GM23338 (cell line): ENCODE measurements at regions not wholly inside any gene's neighbourhood (a gene's known extent, or its start where the extent isn't known, plus 50 kb on each side); places are given as distances from the start of the nearest gene placed in this dataset.
A peak's percentile ranks its signal among the peaks of the same experiment; 100 is the strongest.

Source experiments
- ATAC-seq: fragments of 200-7000 bp; cut with Tn5 transposase; 3 replicates; pipeline ENCODE4 v1.9.1; 2020
- DNase-seq: peaks from one replicate; pipeline ENCODE4 v3.0.0-alpha.2; 2015; ENCODE audit warnings: low spot score
- H2AFZ ChIP-seq: fragments of 200-600 bp; sonication (generic); 2 replicates; pipeline ENCODE4 v1.8.0; 2016; ENCODE audit warnings: antibody characterized with exemption, mild to moderate bottlenecking, moderate library complexity
- H3F3A ChIP-seq: fragments of 200-600 bp; sonication (generic); replicated peaks from 2 replicates; pipeline ENCODE4 v1.8.0; 2017; ENCODE audit warnings: antibody characterized with exemption, mixed run types, low read depth
- H3K27ac ChIP-seq: fragments of 200-600 bp; sonication (generic); 2 replicates; pipeline ENCODE4 v1.6.1; 2016; ENCODE audit warnings: low read depth
- H3K27me3 ChIP-seq: fragments of 200-600 bp; sonication (generic); 2 replicates; pipeline ENCODE4 v1.8.0; 2016; ENCODE audit warnings: mild to moderate bottlenecking, mixed run types, moderate library complexity; ENCODE audit not compliant: insufficient read depth
- H3K36me3 ChIP-seq: fragments of 200-600 bp; sonication (generic); 2 replicates; pipeline ENCODE4 v1.8.0; 2016; ENCODE audit warnings: mild to moderate bottlenecking; ENCODE audit not compliant: insufficient read depth
- H3K4me1 ChIP-seq: fragments of 200-600 bp; sonication (generic); 2 replicates; pipeline ENCODE4 v1.8.0; 2016; ENCODE audit warnings: mild to moderate bottlenecking, moderate library complexity; ENCODE audit not compliant: insufficient read depth
- H3K4me2 ChIP-seq: fragments of 200-600 bp; sonication (generic); 2 replicates; pipeline ENCODE4 v1.7.1; 2017; ENCODE audit warnings: mixed run types
- H3K4me3 ChIP-seq: fragments of 200-600 bp; sonication (generic); 2 replicates; pipeline ENCODE4 v1.6.1; 2016; ENCODE audit warnings: mixed run types
- H3K79me2 ChIP-seq: fragments of 200-600 bp; sonication (generic); replicated peaks from 2 replicates; pipeline ENCODE4 v1.8.0; 2017; ENCODE audit warnings: mild to moderate bottlenecking; ENCODE audit not compliant: insufficient read depth
- H3K9me2 ChIP-seq: fragments of 200-600 bp; sonication (generic); 2 replicates; pipeline ENCODE4 v1.8.0; 2017; ENCODE audit not compliant: insufficient read depth
- H4K20me1 ChIP-seq: fragments of 200-600 bp; sonication (generic); replicated peaks from 2 replicates; pipeline ENCODE4 v1.8.0; 2017; ENCODE audit warnings: mild to moderate bottlenecking; ENCODE audit not compliant: insufficient read depth
- H3K27ac Mint-ChIP-seq: 2 replicates; pipeline ENCODE4 v1.8.0; 2020; ENCODE audit warnings: inconsistent platforms, mild to moderate bottlenecking, moderate library complexity, mixed read lengths
- H3K27me3 Mint-ChIP-seq: 3 replicates; pipeline ENCODE4 v1.8.0; 2022; ENCODE audit warnings: low read depth, mild to moderate bottlenecking, moderate library complexity, mixed read lengths, inconsistent platforms; ENCODE audit not compliant: insufficient read depth, poor library complexity
- H3K36me3 Mint-ChIP-seq: 3 replicates; pipeline ENCODE4 v1.8.0; 2021; ENCODE audit warnings: low read depth, mild to moderate bottlenecking, inconsistent platforms, moderate library complexity, mixed read lengths
- H3K4me1 Mint-ChIP-seq: 3 replicates; pipeline ENCODE4 v1.8.0; 2020; ENCODE audit warnings: mild to moderate bottlenecking, inconsistent platforms, mixed read lengths
- H3K4me3 Mint-ChIP-seq: 3 replicates; pipeline ENCODE4 v1.8.0; 2021; ENCODE audit warnings: moderate library complexity, mild to moderate bottlenecking, inconsistent platforms, mixed read lengths
- H3K9me3 Mint-ChIP-seq: 3 replicates; pipeline ENCODE4 v1.8.0; 2020; ENCODE audit warnings: moderate library complexity, mild to moderate bottlenecking, inconsistent platforms, mixed read lengths
- CREB1 ChIP-seq: fragments of 250-450 bp; sonication (Bioruptor Pico); IDR thresholded peaks from 2 replicates; pipeline ENCODE4 v1.5.0; 2020; ENCODE audit warnings: low read depth, mild to moderate bottlenecking, moderate library complexity
- ETS1 ChIP-seq: IDR thresholded peaks from 2 replicates; pipeline ENCODE4 v1.6.1; 2016; ENCODE audit warnings: antibody characterized with exemption
- EZH2 ChIP-seq: fragments of 200-600 bp; sonication (generic); IDR thresholded peaks from one replicate; pipeline ENCODE4 v1.8.0; 2017; ENCODE audit warnings: antibody characterized with exemption, mild to moderate bottlenecking, low read depth; ENCODE audit not compliant: unreplicated experiment
- EZH2phosphoT487 ChIP-seq: fragments of 200-600 bp; sonication (generic); IDR thresholded peaks from one replicate; pipeline ENCODE4 v1.8.1; 2018; ENCODE audit warnings: antibody characterized with exemption; ENCODE audit not compliant: unreplicated experiment
- JUNB ChIP-seq: IDR thresholded peaks from one replicate; pipeline ENCODE4 v1.6.1; 2016; ENCODE audit warnings: antibody characterized with exemption; ENCODE audit not compliant: unreplicated experiment
- NANOG ChIP-seq: IDR thresholded peaks from 2 replicates; pipeline ENCODE4 v1.6.1; 2016; ENCODE audit warnings: antibody characterized with exemption, borderline replicate concordance
- POLR2AphosphoS5 ChIP-seq: IDR thresholded peaks from 2 replicates; pipeline ENCODE4 v1.6.1; 2016; ENCODE audit warnings: antibody characterized with exemption, low read depth
- STAT1 ChIP-seq: IDR thresholded peaks from one replicate; pipeline ENCODE4 v1.6.1; 2016; ENCODE audit warnings: antibody characterized with exemption; ENCODE audit not compliant: unreplicated experiment
- ZNF114 ChIP-seq: fragments of 250-450 bp; sonication (Bioruptor Pico); IDR thresholded peaks from 2 replicates; pipeline ENCODE4 v1.5.0; 2020; ENCODE audit warnings: mild to moderate bottlenecking, moderate library complexity
- ZNF331 ChIP-seq: fragments of 250-450 bp; sonication (Bioruptor Pico); IDR thresholded peaks from 2 replicates; pipeline ENCODE4 v1.5.0; 2020; ENCODE audit warnings: low read depth, mild to moderate bottlenecking, moderate library complexity
- ZNF462 ChIP-seq: fragments of 250-450 bp; sonication (Bioruptor Pico); IDR thresholded peaks from 2 replicates; pipeline ENCODE4 v1.5.0; 2020; ENCODE audit warnings: mild to moderate bottlenecking, moderate library complexity
- TF ChIP-seq, protein P1 (sequence below): IDR thresholded peaks from one replicate; pipeline ENCODE4 v1.6.1; 2018; ENCODE audit warnings: antibody characterized with exemption; ENCODE audit not compliant: unreplicated experiment
- TF ChIP-seq, protein P2 (sequence below), 2 experiments: fragments of 200-600 bp in 1 of 2; sonication (generic) in 1 of 2; conservative IDR thresholded peaks; 2 replicates each; pipeline versions ENCODE4 v1.5.1 to v1.6.1; 2016 to 2017; ENCODE audit warnings: antibody characterized with exemption in 2 of 2, low read depth in 2 of 2, mild to moderate bottlenecking in 2 of 2, moderate library complexity in 1 of 2

DNA sequence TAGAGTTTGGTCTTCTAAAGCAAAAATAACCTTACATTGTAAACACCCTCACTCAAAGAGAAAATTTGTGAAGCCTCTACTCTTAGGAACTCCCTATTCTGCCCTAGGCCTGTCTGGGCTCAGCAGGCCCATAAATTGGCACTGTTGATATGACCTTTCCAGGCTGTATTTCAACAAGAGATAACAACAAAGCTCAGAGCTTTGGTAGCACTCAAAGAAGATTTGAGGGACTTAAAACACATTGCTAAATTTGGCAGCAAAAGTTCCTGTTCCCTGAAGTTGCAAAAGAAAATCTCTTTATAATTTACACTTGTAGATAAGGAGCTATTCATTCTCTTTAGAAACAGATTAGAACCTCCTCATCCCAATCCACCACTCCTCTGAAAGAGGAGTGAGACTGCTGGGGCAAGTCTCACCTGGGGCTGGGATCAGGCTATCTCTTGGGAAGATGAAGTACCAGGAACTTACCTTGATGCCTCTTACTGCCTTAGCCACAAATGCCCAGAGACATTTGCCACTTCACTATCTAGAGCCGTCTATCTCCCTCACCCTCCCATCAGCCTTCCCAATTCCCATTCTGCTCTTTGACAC is 110.4 kb upstream of the AKIP1 start:
- no peak overlapping the region for H3K4me3 Mint-ChIP-seq
- Histone ChIP-seq H3K4me3 (no peak overlapping the region), H3K36me3 (no peaks in the 10 kb centered on the region), H3K4me1 (no peaks in the 10 kb centered on the region), H3K79me2 (no peaks in the 10 kb centered on the region), H3K4me2 (no peak overlapping the region), H2AFZ (no peak overlapping the region), H3F3A (no peaks in the 10 kb centered on the region), H3K27me3 (no peaks in the 10 kb centered on the region), H3K9me2 (no peaks in the 10 kb centered on the region; the same call in 1 of the 2 replicates), H4K20me1 (no peaks in the 10 kb centered on the region), H3K27ac (peak overlapping the region; percentile 19; the same call in 1 of the 2 replicates)
- ATAC-seq (no peak), DNase-seq (no peak)
- no peaks in the 10 kb centered on the region for H3K36me3 Mint-ChIP-seq
- peaks cover 5% of the 10 kb centered on the region; the same call in 2 of the 3 replicates for H3K4me1 Mint-ChIP-seq
- H3K27ac Mint-ChIP-seq = no peak overlapping the region
- H3K9me3 Mint-ChIP-seq = no peaks in the 10 kb centered on the region
- peaks cover 3% of the 10 kb centered on the region for H3K27me3 Mint-ChIP-seq
- no peak for TF ChIP-seq ZNF114 (CRISPR knock-in tag)
- TF ChIP-seq ETS1 = no peak
- TF ChIP-seq POLR2AphosphoS5 = no peak
- TF ChIP-seq, protein P1, sequence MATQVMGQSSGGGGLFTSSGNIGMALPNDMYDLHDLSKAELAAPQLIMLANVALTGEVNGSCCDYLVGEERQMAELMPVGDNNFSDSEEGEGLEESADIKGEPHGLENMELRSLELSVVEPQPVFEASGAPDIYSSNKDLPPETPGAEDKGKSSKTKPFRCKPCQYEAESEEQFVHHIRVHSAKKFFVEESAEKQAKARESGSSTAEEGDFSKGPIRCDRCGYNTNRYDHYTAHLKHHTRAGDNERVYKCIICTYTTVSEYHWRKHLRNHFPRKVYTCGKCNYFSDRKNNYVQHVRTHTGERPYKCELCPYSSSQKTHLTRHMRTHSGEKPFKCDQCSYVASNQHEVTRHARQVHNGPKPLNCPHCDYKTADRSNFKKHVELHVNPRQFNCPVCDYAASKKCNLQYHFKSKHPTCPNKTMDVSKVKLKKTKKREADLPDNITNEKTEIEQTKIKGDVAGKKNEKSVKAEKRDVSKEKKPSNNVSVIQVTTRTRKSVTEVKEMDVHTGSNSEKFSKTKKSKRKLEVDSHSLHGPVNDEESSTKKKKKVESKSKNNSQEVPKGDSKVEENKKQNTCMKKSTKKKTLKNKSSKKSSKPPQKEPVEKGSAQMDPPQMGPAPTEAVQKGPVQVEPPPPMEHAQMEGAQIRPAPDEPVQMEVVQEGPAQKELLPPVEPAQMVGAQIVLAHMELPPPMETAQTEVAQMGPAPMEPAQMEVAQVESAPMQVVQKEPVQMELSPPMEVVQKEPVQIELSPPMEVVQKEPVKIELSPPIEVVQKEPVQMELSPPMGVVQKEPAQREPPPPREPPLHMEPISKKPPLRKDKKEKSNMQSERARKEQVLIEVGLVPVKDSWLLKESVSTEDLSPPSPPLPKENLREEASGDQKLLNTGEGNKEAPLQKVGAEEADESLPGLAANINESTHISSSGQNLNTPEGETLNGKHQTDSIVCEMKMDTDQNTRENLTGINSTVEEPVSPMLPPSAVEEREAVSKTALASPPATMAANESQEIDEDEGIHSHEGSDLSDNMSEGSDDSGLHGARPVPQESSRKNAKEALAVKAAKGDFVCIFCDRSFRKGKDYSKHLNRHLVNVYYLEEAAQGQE = no peak
- TF ChIP-seq STAT1 = no peak
- TF ChIP-seq, protein P2, sequence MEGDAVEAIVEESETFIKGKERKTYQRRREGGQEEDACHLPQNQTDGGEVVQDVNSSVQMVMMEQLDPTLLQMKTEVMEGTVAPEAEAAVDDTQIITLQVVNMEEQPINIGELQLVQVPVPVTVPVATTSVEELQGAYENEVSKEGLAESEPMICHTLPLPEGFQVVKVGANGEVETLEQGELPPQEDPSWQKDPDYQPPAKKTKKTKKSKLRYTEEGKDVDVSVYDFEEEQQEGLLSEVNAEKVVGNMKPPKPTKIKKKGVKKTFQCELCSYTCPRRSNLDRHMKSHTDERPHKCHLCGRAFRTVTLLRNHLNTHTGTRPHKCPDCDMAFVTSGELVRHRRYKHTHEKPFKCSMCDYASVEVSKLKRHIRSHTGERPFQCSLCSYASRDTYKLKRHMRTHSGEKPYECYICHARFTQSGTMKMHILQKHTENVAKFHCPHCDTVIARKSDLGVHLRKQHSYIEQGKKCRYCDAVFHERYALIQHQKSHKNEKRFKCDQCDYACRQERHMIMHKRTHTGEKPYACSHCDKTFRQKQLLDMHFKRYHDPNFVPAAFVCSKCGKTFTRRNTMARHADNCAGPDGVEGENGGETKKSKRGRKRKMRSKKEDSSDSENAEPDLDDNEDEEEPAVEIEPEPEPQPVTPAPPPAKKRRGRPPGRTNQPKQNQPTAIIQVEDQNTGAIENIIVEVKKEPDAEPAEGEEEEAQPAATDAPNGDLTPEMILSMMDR (conservative IDR thresholded peaks at IDR 0.05; ENCODE audit: low read depth in 2 of 2) = no peak
- TF ChIP-seq JUNB = no peak
- TF ChIP-seq ZNF462 (CRISPR knock-in tag) = no peak
- no peak for TF ChIP-seq EZH2phosphoT487
- TF ChIP-seq ZNF331 (CRISPR knock-in tag) = no peak
- no peak for TF ChIP-seq CREB1 (CRISPR knock-in tag)
- no peak for TF ChIP-seq NANOG
- TF ChIP-seq EZH2 = no peak
